Body of pancreas (tissue), 4 donors: ENCODE measurements at regions not wholly inside any gene's neighbourhood (a gene's known extent, or its start where the extent isn't known, plus 50 kb on each side); places are given as distances from the start of the nearest gene placed in this dataset.

Experiments
- ATAC-seq: fragments of 150-250 bp; one replicate; pipeline ENCODE4 v1.9.1; 2016
- DNase-seq, 4 donors: peaks; one replicate each; pipeline ENCODE4 v3.0.0-alpha.2; 2019
- H3K27ac ChIP-seq, 4 donors: fragments of 200-600 bp; sonication (generic); 1 replicate in 3 of 4; 2 replicates in 1 of 4; pipeline versions ENCODE4 v1.5.1 to v1.6.1; 2016 to 2019; ENCODE audit warnings: mild to moderate bottlenecking in 1 of 4, mixed read lengths in 1 of 4, moderate library complexity in 1 of 4
- H3K27me3 ChIP-seq, 2 donors: fragments of 200-600 bp; sonication (generic); one replicate each; pipeline ENCODE4 v1.6.0; 2016; ENCODE audit warnings: mild to moderate bottlenecking in 1 of 2
- H3K36me3 ChIP-seq, 2 donors: fragments of 200-600 bp; sonication (generic); replicated peaks in 1 of 2; 2 replicates each; pipeline ENCODE4 v1.5.1; 2016; ENCODE audit warnings: low read depth in 2 of 2; ENCODE audit not compliant: insufficient read depth in 1 of 2
- H3K4me1 ChIP-seq: fragments of 200-600 bp; sonication (generic); one replicate; pipeline ENCODE4 v1.6.0; 2016
- H3K4me3 ChIP-seq, 2 donors: fragments of 200-600 bp; sonication (generic); 1 replicate in 1 of 2; 2 replicates in 1 of 2; pipeline ENCODE4 v1.5.1; 2016 to 2019
- H3K9me3 ChIP-seq, 3 donors: fragments of 200-600 bp; sonication (generic); 1 replicate in 2 of 3; 2 replicates in 1 of 3; pipeline ENCODE4 v1.5.1; 2016
- POLR2A ChIP-seq, 3 donors: fragments of 450-650 bp; IDR thresholded peaks; one replicate each; pipeline ENCODE4 v1.6.1; 2016; ENCODE audit warnings: antibody characterized with exemption in 3 of 3, mild to moderate bottlenecking in 2 of 3
- WGBS, 2 donors: methylation state at CpG; one replicate each; pipeline ENCODE4 v1.1.5; 2017; 5-methylcytosine and 5-hydroxymethylcytosine counted together
- intact Hi-C: fragments of 100-400 bp; cut with DNase I; formaldehyde crosslinking; loops from one replicate; pipeline ENCODE4 v1.15.1; 2023
- TF ChIP-seq, protein P1 (sequence below), 7 experiments: fragments of 450-650 bp in 4 of 7; fragments of 200-600 bp in 3 of 7; sonication (generic) in 3 of 7; IDR thresholded peaks; one replicate each; pipeline ENCODE4 v1.5.1; 2016 to 2019; ENCODE audit warnings: antibody characterized with exemption in 7 of 7

GRCh38 chr2:5253263-5253662 is 438.9 kb upstream of the SOX11 start:
- no peak for ATAC-seq
- WGBS, 2 donors, result 74 to 77% methylated on average over 9 of the region's 9 CpGs
- H3K4me1 ChIP-seq, result no peaks in the 10 kb centered on the region
- no peaks in the 10 kb centered on the region for H3K27me3 ChIP-seq
- no peaks in the 10 kb centered on the region for H3K9me3 ChIP-seq
- H3K4me3 ChIP-seq, result no peak overlapping the region
- TF ChIP-seq, protein P1, sequence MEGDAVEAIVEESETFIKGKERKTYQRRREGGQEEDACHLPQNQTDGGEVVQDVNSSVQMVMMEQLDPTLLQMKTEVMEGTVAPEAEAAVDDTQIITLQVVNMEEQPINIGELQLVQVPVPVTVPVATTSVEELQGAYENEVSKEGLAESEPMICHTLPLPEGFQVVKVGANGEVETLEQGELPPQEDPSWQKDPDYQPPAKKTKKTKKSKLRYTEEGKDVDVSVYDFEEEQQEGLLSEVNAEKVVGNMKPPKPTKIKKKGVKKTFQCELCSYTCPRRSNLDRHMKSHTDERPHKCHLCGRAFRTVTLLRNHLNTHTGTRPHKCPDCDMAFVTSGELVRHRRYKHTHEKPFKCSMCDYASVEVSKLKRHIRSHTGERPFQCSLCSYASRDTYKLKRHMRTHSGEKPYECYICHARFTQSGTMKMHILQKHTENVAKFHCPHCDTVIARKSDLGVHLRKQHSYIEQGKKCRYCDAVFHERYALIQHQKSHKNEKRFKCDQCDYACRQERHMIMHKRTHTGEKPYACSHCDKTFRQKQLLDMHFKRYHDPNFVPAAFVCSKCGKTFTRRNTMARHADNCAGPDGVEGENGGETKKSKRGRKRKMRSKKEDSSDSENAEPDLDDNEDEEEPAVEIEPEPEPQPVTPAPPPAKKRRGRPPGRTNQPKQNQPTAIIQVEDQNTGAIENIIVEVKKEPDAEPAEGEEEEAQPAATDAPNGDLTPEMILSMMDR (IDR thresholded peaks at IDR 0.05), result no peak
- no peak for TF ChIP-seq POLR2A (IDR thresholded peaks at IDR 0.05)
- H3K27ac ChIP-seq, result no peak overlapping the region
- DNase-seq, result no peak
- no peaks in the 10 kb centered on the region for H3K36me3 ChIP-seq
- intact Hi-C loops, result no loop called here

- TF ChIP-seq, protein P1 (IDR thresholded peaks at IDR 0.05), result no peak
- TF ChIP-seq POLR2A (IDR thresholded peaks at IDR 0.05), result no peak
- no peaks in the 10 kb centered on the region for H3K9me3 ChIP-seq
- ATAC-seq (no peak), DNase-seq (no peak)
- no peaks in the 10 kb centered on the region for H3K4me1 ChIP-seq
- H3K27ac ChIP-seq, result no peak overlapping the region
- intact Hi-C loops, result no loop called here
- 47 to 64% methylated on average over 8 of the region's 8 CpGs for WGBS, 2 donors
- H3K36me3 ChIP-seq, result no peaks in the 10 kb centered on the region
- H3K27me3 ChIP-seq, result no peaks in the 10 kb centered on the region
- H3K4me3 ChIP-seq, result no peak overlapping the region
Observed at GRCh38 chr2:5254791-5255332, 437.3 kb upstream of the SOX11 start.

- Histone ChIP-seq H3K4me1 (no peaks in the 10 kb centered on the region), H3K9me3 (no peaks in the 10 kb centered on the region), H3K4me3 (no peak overlapping the region), H3K27ac (no peak overlapping the region), H3K36me3 (no peaks in the 10 kb centered on the region), H3K27me3 (no peaks in the 10 kb centered on the region)
- TF ChIP-seq, protein P1 (IDR thresholded peaks at IDR 0.05), result no peak
- no peak for TF ChIP-seq POLR2A (IDR thresholded peaks at IDR 0.05)
- intact Hi-C loops, result no loop called here
- ATAC-seq, result no peak
- no peak for DNase-seq
- WGBS, 2 donors, result 52 to 59% methylated on average over 1 of the region's 1 CpG
Observed at GRCh38 chr2:5263291-5263690, 428.9 kb upstream of the SOX11 start.

DNA sequence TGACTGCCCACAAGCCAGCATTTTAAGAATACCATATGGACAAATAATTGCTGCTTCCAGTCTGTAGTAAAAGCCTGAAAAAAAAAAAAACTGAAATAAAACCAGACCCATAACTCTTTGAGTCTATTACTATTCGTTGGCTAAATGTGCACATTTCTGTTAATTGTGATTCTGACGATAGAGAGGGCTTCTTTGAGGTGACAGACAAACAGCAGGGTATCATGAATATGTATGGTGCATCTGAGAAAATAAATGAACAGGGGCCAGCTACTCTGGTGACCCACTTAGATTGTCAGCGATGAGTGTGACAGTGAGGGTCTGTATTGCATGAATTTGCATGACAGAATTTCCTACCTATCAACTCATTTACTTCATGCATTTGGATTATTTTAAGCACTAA is 427.8 kb upstream of the SOX11 start:
- Histone ChIP-seq H3K27me3 (no peaks in the 10 kb centered on the region), H3K27ac (no peak overlapping the region), H3K4me3 (no peak overlapping the region), H3K36me3 (no peaks in the 10 kb centered on the region), H3K4me1 (no peaks in the 10 kb centered on the region), H3K9me3 (no peaks in the 10 kb centered on the region)
- ATAC-seq (no peak), DNase-seq (no peak)
- no peak for TF ChIP-seq POLR2A (IDR thresholded peaks at IDR 0.05)
- TF ChIP-seq, protein P1 (IDR thresholded peaks at IDR 0.05), result no peak
- 34 to 53% methylated on average over 3 of the region's 3 CpGs for WGBS, 2 donors
- intact Hi-C loops, result no loop called here

DNA sequence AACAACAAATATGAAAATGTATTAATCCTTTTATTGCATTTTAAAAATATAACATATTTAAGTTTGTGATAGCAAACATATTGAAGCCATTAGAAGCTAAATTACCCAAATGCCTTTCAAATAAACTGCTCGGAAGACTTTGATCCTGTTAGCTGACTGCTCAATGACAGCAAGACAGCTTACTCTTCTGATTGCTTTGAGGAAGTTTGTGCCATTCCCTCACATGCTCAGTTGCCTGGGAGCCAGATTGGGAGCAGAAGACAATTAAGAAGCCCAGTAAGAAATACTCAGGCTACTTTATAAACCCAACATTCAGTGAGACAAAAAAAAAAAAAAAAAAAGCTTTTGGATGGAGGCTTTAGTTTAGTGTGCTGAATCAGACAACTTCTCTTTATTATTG is 407.1 kb upstream of the SOX11 start:
- H3K27ac ChIP-seq, result no peak overlapping the region
- intact Hi-C loops, result no loop called here

More for the DNA sequence above, 407.1 kb upstream of the SOX11 start:
- no peak for TF ChIP-seq POLR2A (IDR thresholded peaks at IDR 0.05)
- TF ChIP-seq, protein P1 (IDR thresholded peaks at IDR 0.05), result no peak
- Histone ChIP-seq H3K4me1 (no peaks in the 10 kb centered on the region), H3K4me3 (no peak overlapping the region), H3K36me3 (no peaks in the 10 kb centered on the region), H3K9me3 (no peaks in the 10 kb centered on the region), H3K27me3 (no peaks in the 10 kb centered on the region)
- ATAC-seq (no peak), DNase-seq (no peak)
- 43 to 51% methylated on average over 1 of the region's 1 CpG for WGBS, 2 donors
